Peyer's patch (tissue), 4 donors: ENCODE measurements at regions not wholly inside any gene's neighbourhood (a gene's known extent, or its start where the extent isn't known, plus 50 kb on each side); places are given as distances from the start of the nearest gene placed in this dataset.
"Not testable (repeated sequence)": the region's sequence is repeated elsewhere in the genome, so short reads cannot be mapped to it uniquely, and the experiment has no call there.

Experiments
- DNase-seq, 3 donors: peaks; one replicate each; pipeline ENCODE4 v3.0.0-alpha.2; 2017 to 2019
- H3K27ac ChIP-seq, 4 donors: fragments of 200-600 bp; sonication (generic); one replicate each; pipeline ENCODE4 v1.5.1; 2016 to 2019
- H3K27me3 ChIP-seq, 2 donors: fragments of 200-600 bp; sonication (generic); one replicate each; pipeline ENCODE4 v1.5.1; 2019
- H3K36me3 ChIP-seq, 3 donors: fragments of 200-600 bp; sonication (generic); one replicate each; pipeline ENCODE4 v1.5.1; 2016 to 2019
- H3K4me1 ChIP-seq, 4 donors: fragments of 200-600 bp; sonication (generic); one replicate each; pipeline ENCODE4 v1.5.1; 2016 to 2019
- H3K4me3 ChIP-seq, 4 donors: fragments of 200-600 bp; sonication (generic); 1 replicate in 3 of 4; 2 replicates in 1 of 4; pipeline ENCODE4 v1.5.1; 2016 to 2019; ENCODE audit warnings: mild to moderate bottlenecking in 1 of 4
- H3K9me3 ChIP-seq, 4 donors: fragments of 200-600 bp; sonication (generic); one replicate each; pipeline ENCODE4 v1.5.1; 2016 to 2019; ENCODE audit warnings: mild to moderate bottlenecking in 1 of 4
- POLR2A ChIP-seq, 2 donors: fragments of 450-650 bp; IDR thresholded peaks; one replicate each; pipeline ENCODE4 v1.5.1; 2017; ENCODE audit warnings: antibody characterized with exemption in 2 of 2, mild to moderate bottlenecking in 2 of 2, moderate library complexity in 2 of 2
- TF ChIP-seq, protein P1 (sequence below), 6 experiments: fragments of 450-650 bp in 4 of 6; fragments of 200-600 bp in 2 of 6; sonication (generic) in 1 of 6; IDR thresholded peaks; one replicate each; pipeline ENCODE4 v1.5.1; 2017 to 2019; ENCODE audit warnings: antibody characterized with exemption in 6 of 6, mild to moderate bottlenecking in 3 of 6, moderate library complexity in 1 of 6

DNA sequence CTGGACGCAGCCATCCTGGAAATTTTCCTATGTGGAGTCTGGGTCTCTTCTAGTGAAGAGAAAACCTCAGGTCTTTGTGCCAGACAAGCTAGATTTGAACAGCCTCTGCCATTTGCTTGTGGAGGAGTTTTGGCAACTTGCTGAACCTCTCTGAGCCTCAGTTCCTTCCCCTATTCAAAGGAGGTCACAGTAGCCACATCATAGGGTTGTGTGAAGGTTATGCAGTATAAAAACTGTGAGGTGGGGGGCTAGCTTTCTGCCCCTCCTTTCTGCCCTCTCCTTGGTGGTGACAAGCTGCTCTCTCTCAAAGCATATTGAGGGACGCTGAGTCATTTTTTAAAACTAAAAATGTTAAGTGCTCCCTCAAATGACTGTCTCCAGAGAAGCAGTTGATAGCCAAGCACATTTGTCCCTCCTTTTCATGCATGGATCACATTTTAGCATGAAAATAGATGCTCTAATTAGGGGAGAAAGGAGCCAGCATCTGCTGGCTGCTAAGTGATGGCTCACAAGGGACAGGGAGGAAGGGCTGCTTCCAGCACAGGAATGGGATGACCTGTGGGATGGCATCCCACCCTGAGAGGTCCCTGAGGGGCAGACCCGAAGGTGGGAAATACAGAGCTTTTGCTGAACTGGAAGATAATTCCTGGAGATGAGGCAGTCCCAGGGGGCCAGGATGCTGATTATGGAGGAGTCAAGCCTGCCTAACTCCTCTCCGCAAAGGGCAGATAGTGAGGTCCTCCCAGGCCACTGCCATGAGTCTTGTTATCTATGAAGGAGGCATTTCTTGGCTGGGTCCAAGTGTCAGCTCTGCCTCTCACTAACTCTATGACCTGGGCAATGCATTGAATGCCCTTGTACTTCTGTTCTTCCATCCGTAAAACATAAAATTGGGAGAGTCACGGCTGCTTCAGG is 218.8 kb downstream of the RAB11FIP4 start:
- H3K36me3 ChIP-seq, result no peaks in the 10 kb centered on the region
- TF ChIP-seq, protein P1, sequence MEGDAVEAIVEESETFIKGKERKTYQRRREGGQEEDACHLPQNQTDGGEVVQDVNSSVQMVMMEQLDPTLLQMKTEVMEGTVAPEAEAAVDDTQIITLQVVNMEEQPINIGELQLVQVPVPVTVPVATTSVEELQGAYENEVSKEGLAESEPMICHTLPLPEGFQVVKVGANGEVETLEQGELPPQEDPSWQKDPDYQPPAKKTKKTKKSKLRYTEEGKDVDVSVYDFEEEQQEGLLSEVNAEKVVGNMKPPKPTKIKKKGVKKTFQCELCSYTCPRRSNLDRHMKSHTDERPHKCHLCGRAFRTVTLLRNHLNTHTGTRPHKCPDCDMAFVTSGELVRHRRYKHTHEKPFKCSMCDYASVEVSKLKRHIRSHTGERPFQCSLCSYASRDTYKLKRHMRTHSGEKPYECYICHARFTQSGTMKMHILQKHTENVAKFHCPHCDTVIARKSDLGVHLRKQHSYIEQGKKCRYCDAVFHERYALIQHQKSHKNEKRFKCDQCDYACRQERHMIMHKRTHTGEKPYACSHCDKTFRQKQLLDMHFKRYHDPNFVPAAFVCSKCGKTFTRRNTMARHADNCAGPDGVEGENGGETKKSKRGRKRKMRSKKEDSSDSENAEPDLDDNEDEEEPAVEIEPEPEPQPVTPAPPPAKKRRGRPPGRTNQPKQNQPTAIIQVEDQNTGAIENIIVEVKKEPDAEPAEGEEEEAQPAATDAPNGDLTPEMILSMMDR (IDR thresholded peaks at IDR 0.05), result no peak
- no peak for TF ChIP-seq POLR2A (IDR thresholded peaks at IDR 0.05)
- no peaks in the 10 kb centered on the region for H3K9me3 ChIP-seq
- DNase-seq, result no peak
- H3K4me1 ChIP-seq, result no peaks in the 10 kb centered on the region
- no peaks in the 10 kb centered on the region for H3K27me3 ChIP-seq
- H3K4me3 ChIP-seq, result no peak overlapping the region
- H3K27ac ChIP-seq, result no peak overlapping the region

DNA sequence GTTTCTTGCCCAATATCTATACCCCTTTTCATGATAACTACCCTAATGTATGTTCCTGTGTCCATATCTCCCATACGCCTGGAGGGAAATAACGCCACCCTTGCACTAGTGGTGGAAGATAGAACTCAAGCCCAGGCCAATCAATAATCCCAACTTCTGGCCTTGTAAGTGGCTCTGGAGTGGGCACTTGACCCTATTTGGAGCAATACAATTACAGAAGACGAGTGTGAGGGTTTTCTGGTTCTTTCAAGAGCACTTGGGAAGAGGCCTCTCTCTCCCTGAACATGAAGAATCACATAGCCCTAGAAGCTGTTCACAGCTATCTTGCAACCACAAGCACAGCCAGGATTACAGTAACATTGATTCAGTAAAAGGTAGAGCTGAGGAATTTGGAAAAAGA is 217.9 kb downstream of the RAB11FIP4 start:
- H3K4me1 ChIP-seq, result no peaks in the 10 kb centered on the region
- TF ChIP-seq, protein P1 (IDR thresholded peaks at IDR 0.05), result no peak
- no peak for TF ChIP-seq POLR2A (IDR thresholded peaks at IDR 0.05)
- DNase-seq, result no peak
- no peak overlapping the region for H3K4me3 ChIP-seq
- H3K36me3 ChIP-seq, result no peaks in the 10 kb centered on the region
- no peak overlapping the region for H3K27ac ChIP-seq
- H3K9me3 ChIP-seq, result no peaks in the 10 kb centered on the region
- H3K27me3 ChIP-seq, result no peaks in the 10 kb centered on the region

DNA sequence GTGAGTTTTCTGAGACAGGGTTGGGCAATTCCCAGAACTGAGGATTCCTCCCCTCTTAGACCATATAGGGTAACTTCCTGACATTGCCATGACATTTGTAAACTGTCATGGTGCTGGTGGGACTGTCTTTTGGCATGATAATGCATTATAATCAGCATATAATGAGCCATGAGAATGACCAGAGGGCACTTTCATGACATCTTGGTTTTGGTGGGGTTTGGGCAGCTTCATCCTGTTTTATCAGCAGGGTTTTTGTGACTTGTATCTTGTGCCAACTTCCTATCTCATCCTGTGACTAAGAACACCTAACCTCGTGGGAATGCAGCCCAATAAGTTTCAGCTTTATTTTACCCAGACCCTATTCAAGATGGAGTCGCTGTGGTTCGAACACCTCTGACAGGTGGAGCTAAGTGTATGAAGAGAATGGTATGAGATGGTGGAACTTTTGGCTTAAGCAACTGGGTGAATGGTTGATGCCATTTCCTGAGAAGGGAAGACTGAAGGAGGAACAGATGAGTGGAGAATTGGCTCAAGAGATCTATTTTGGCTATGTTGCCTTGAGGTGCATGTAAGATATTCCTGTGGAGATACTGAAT is 217.3 kb downstream of the RAB11FIP4 start:
- TF ChIP-seq POLR2A (IDR thresholded peaks at IDR 0.05), result no peak
- TF ChIP-seq, protein P1 (IDR thresholded peaks at IDR 0.05), result no peak
- no peaks in the 10 kb centered on the region for H3K36me3 ChIP-seq
- H3K4me1 ChIP-seq, result no peaks in the 10 kb centered on the region
- no peak overlapping the region for H3K4me3 ChIP-seq
- H3K27me3 ChIP-seq, result no peaks in the 10 kb centered on the region
- no peak overlapping the region for H3K27ac ChIP-seq
- H3K9me3 ChIP-seq, result no peaks in the 10 kb centered on the region
- DNase-seq, result no peak

DNA sequence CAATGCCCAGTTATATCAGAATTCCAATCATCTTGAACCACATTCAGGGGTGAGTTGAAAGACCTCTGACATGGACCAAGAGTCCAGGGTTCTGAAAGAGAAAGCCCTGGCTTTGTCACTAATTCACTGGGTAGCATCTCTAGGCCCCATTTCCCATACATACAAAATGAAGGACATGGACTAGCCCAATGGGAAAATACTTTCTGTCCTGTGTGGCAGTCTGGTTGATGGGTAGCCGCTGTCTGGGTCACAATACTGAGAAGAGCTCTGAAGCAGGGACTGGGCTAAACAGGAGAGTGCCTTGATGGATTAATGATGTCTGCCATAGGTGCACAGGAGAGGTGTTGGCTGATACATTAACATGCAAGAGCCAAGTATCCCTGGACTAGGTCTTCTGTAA is 214.3 kb downstream of the RAB11FIP4 start:
- no peak for TF ChIP-seq POLR2A (IDR thresholded peaks at IDR 0.05)
- TF ChIP-seq, protein P1 (IDR thresholded peaks at IDR 0.05), result no peak
- H3K4me3 ChIP-seq, result no peak overlapping the region
- no peaks in the 10 kb centered on the region for H3K9me3 ChIP-seq
- no peak overlapping the region for H3K27ac ChIP-seq
- H3K36me3 ChIP-seq, result no peaks in the 10 kb centered on the region
- no peaks in the 10 kb centered on the region for H3K27me3 ChIP-seq
- DNase-seq, result no peak
- no peaks in the 10 kb centered on the region for H3K4me1 ChIP-seq

DNA sequence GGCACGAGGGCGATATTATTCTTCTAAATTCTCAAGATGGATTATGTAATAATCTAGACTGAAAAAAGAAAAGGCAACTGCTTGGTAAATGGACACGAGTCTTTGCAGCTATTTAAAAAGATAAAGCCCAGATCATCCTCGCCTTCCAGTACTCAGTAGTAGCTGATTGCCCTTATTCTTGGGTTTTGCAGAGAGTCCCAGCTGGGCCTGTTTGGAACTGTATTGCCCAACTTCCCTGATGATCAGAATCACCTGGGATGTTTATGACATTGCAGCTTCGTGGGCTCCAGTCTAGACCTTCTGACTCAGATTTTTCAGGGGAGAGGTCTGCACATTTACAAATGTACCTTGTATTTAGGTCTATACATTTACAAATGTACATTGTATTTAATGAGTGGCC is 213.5 kb downstream of the RAB11FIP4 start:
- DNase-seq, result no peak
- H3K27ac ChIP-seq, result no peak overlapping the region
- TF ChIP-seq POLR2A (IDR thresholded peaks at IDR 0.05), result no peak
- H3K27me3 ChIP-seq, result no peaks in the 10 kb centered on the region
- no peak overlapping the region for H3K4me3 ChIP-seq
- no peaks in the 10 kb centered on the region for H3K36me3 ChIP-seq
- no peaks in the 10 kb centered on the region for H3K4me1 ChIP-seq
- no peaks in the 10 kb centered on the region for H3K9me3 ChIP-seq

DNA sequence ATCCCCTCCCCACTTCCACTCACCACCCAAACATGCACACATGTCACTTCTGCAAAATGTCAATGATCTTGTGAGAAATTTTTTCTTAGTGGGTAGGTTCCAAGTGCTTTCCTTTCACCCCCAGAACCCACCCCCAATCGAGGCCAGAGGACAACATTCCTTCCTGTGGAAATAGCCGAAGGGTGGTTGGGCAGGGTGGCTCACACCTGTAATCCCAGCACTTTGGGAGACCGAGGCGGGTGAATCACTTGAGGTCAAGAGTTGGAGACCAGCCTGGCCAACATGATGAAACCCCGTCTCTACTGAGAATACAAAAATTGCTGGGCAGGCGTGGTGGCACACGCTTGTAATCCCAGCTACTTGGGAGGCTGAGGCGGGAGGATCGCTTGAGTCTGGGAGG is 208.7 kb downstream of the RAB11FIP4 start:
- DNase-seq, result not testable (repeated sequence)

More for the DNA sequence above, 208.7 kb downstream of the RAB11FIP4 start:
- not testable (repeated sequence) for H3K27me3 ChIP-seq, H3K9me3 ChIP-seq, H3K27ac ChIP-seq, H3K4me3 ChIP-seq, H3K36me3 ChIP-seq, H3K4me1 ChIP-seq
